ENCODE measurements at regions not wholly inside any gene's neighbourhood (a gene's known extent, or its start where the extent isn't known, plus 50 kb on each side); places are given as distances from the start of the nearest gene placed in this dataset.

GRCh38 chr2:43121580-43122314, 104.7 kb downstream of the ZFP36L2 start:
- DNase-seq (ENCODE audit: low read depth), result no peak
- TF ChIP-seq MYC (IDR thresholded peaks at IDR 0.05; ENCODE audit: low read depth, low read length), result no peak
- no peak for TF ChIP-seq POLR2A (IDR thresholded peaks at IDR 0.05; ENCODE audit: extremely low read depth, insufficient read length)
- TF ChIP-seq, protein P1, sequence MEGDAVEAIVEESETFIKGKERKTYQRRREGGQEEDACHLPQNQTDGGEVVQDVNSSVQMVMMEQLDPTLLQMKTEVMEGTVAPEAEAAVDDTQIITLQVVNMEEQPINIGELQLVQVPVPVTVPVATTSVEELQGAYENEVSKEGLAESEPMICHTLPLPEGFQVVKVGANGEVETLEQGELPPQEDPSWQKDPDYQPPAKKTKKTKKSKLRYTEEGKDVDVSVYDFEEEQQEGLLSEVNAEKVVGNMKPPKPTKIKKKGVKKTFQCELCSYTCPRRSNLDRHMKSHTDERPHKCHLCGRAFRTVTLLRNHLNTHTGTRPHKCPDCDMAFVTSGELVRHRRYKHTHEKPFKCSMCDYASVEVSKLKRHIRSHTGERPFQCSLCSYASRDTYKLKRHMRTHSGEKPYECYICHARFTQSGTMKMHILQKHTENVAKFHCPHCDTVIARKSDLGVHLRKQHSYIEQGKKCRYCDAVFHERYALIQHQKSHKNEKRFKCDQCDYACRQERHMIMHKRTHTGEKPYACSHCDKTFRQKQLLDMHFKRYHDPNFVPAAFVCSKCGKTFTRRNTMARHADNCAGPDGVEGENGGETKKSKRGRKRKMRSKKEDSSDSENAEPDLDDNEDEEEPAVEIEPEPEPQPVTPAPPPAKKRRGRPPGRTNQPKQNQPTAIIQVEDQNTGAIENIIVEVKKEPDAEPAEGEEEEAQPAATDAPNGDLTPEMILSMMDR (IDR thresholded peaks at IDR 0.05; ENCODE audit: low read depth, low read length), result no peak
- TF ChIP-seq, protein P2, sequence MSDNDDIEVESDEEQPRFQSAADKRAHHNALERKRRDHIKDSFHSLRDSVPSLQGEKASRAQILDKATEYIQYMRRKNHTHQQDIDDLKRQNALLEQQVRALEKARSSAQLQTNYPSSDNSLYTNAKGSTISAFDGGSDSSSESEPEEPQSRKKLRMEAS (IDR thresholded peaks at IDR 0.05; ENCODE audit: low read depth, low read length), result no peak
- H3K4me3 ChIP-seq (ENCODE audit: low read depth, low read length), result no peak overlapping the region

- no peak overlapping the region for H3K4me3 ChIP-seq (ENCODE audit: low read depth, low read length)
- no peak for TF ChIP-seq MYC (IDR thresholded peaks at IDR 0.05; ENCODE audit: low read depth, low read length)
- TF ChIP-seq, protein P1 (IDR thresholded peaks at IDR 0.05; ENCODE audit: low read depth, low read length), result no peak
- TF ChIP-seq, protein P2 (IDR thresholded peaks at IDR 0.05; ENCODE audit: low read depth, low read length), result no peak
- no peak for TF ChIP-seq POLR2A (IDR thresholded peaks at IDR 0.05; ENCODE audit: extremely low read depth, insufficient read length)
Measured at GRCh38 chr2:43119303-43119702, 107.1 kb downstream of the ZFP36L2 start.

DNA sequence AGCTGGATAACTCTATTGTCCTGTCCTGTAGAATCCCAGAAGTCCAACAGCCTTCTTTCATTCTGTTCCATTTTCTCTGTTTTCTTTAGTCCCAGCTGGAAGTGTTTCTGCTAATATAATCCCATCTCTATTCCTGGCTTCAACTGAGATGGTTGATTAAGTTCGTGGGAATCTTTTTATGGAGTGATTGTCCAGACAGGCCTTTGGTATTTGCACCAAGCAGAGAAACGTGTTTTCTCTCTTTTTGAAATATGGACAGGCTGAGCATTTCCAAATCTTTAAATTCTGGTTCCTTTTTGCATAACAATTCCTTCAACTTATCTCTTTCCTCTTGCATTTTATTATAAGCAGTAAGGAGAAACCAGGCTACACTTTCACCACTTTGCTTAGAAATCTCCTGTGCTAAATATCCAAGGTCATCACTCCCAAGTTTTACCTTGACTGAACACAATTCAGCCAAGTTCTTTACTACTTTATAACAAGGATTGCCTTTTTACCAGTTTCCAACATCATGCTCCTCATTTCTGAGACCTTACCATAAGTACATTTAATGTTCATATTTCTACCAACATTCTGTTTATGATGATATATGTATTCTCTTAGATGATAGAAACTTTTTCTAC, 108.8 kb downstream of the ZFP36L2 start:
- TF ChIP-seq, protein P2 (IDR thresholded peaks at IDR 0.05; ENCODE audit: low read depth, low read length), result no peak
- TF ChIP-seq, protein P1 (IDR thresholded peaks at IDR 0.05; ENCODE audit: low read depth, low read length), result no peak
- no peak for TF ChIP-seq MYC (IDR thresholded peaks at IDR 0.05; ENCODE audit: low read depth, low read length)
- TF ChIP-seq POLR2A (IDR thresholded peaks at IDR 0.05; ENCODE audit: extremely low read depth, insufficient read length), result no peak
- no peak overlapping the region for H3K4me3 ChIP-seq (ENCODE audit: low read depth, low read length)
- DNase-seq (ENCODE audit: low read depth), result no peak

More at GRCh38 chr2:43119303-43119702, 107.1 kb downstream of the ZFP36L2 start:
- DNase-seq (ENCODE audit: low read depth), result no peak

DNA sequence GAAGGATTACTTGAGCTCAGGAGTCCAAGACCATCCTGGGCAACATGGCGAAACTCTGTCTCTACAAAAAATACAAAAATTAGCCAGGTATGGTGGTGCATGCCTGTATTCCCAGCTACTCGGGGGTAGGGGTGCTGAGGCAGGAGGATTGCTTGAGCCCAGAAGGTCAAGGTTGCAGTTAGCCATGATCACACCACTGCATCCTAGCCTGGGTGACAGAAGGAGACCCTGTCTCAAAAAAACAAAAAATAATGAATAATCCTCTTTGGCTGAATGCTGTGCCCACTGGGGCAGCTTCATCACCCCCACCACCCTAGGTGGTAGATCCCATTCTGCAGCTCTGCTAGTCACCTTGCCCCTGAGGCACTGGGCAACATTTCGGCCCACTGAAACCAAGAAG, 109.4 kb downstream of the ZFP36L2 start:
- no peak for DNase-seq (ENCODE audit: low read depth)
- no peak for TF ChIP-seq MYC (IDR thresholded peaks at IDR 0.05; ENCODE audit: low read depth, low read length)
- TF ChIP-seq, protein P1 (IDR thresholded peaks at IDR 0.05; ENCODE audit: low read depth, low read length), result no peak
- TF ChIP-seq POLR2A (IDR thresholded peaks at IDR 0.05; ENCODE audit: extremely low read depth, insufficient read length), result no peak
- TF ChIP-seq, protein P2 (IDR thresholded peaks at IDR 0.05; ENCODE audit: low read depth, low read length), result no peak
- H3K4me3 ChIP-seq (ENCODE audit: low read depth, low read length), result no peak overlapping the region

DNA sequence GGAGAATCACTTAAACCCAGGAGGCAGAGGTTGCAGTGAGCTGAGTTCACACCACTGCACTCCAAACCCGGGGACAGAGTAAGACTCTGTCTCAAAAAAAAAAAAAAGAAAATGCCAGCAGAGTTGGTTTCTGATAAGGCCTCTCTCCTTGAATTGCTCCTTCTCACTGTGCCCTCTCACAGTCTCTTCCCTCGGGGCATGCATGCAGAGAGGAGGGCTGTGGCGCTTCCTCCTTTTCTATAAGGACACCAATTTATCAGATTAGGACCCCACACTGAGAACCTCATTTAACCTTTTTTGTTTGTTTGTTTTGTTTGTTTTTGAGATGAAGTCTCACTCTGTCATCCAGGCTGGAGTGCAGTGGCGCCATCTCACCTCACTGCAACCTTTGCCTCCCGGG, 110.5 kb downstream of the ZFP36L2 start:
- H3K4me3 ChIP-seq (ENCODE audit: low read depth, low read length), result no peak overlapping the region
- DNase-seq (ENCODE audit: low read depth), result peak; percentile 57
- TF ChIP-seq, protein P2 (IDR thresholded peaks at IDR 0.05; ENCODE audit: low read depth, low read length), result no peak
- TF ChIP-seq, protein P1 (IDR thresholded peaks at IDR 0.05; ENCODE audit: low read depth, low read length), result no peak
- TF ChIP-seq POLR2A (IDR thresholded peaks at IDR 0.05; ENCODE audit: extremely low read depth, insufficient read length), result no peak
